ENCODE measurements at regions not wholly inside any gene's neighbourhood (a gene's known extent, or its start where the extent isn't known, plus 50 kb on each side); places are given as distances from the start of the nearest gene placed in this dataset.
A peak's percentile ranks its signal among the peaks of the same experiment; 100 is the strongest.

DNA sequence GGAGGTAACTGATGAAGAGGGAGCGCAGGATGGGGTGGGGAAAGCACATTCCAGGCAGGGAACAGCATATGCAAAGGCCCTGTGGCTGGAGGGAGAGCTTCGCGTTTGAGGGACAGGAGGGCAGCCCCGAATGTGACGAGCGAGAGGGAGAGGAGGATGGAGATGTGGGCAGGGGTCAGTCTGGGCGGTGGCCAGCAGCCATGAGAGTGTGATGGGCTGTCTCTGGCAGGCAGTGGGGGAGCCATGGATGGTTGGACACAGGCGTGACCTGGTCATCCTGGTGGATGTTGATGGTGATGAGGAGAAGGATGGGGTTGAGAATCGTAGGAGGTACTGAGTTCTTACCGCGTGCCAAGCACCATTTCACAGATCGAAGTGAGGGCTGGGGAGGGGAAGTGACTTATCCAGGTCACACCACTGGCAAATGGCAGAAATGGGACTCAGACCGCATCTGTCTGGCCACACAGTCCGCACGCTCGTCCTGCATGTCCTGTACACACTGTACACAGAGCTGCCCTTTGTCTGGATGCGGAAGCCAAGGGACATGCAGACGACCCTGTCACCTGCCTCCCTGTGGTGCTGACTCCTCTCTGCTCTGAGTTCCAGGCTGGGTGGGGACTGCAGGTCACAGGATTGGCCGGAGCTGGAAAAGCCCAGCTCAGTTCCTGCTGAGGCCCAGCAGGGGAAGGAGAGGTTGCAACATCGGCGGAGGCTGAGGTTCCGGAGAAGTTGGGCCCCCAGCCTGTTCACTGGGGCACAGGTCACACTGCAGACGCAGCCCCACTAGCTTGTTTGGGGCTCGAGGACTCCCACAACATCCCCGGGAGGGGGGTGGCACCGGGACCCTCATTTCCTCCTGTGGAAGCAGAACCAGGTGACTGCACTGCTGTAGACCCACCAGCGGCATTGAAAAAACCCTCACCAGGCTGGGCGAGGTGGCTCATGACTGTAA lies 165.6 kb upstream of the IER5L start:
- no peak overlapping the region for H3K4me3 Mint-ChIP-seq
- H3K27me3 Mint-ChIP-seq = peaks cover 9% of the 10 kb centered on the region
- no peaks in the 10 kb centered on the region for H3K9me3 Mint-ChIP-seq
- H3K4me1 Mint-ChIP-seq = peaks cover 9% of the 10 kb centered on the region
- CTCF ChIA-PET = no interaction called here
- no peaks in the 10 kb centered on the region for H3K36me3 Mint-ChIP-seq
- no peak overlapping the region for H3K27ac Mint-ChIP-seq
- peak; percentile 15 for DNase-seq

DNA sequence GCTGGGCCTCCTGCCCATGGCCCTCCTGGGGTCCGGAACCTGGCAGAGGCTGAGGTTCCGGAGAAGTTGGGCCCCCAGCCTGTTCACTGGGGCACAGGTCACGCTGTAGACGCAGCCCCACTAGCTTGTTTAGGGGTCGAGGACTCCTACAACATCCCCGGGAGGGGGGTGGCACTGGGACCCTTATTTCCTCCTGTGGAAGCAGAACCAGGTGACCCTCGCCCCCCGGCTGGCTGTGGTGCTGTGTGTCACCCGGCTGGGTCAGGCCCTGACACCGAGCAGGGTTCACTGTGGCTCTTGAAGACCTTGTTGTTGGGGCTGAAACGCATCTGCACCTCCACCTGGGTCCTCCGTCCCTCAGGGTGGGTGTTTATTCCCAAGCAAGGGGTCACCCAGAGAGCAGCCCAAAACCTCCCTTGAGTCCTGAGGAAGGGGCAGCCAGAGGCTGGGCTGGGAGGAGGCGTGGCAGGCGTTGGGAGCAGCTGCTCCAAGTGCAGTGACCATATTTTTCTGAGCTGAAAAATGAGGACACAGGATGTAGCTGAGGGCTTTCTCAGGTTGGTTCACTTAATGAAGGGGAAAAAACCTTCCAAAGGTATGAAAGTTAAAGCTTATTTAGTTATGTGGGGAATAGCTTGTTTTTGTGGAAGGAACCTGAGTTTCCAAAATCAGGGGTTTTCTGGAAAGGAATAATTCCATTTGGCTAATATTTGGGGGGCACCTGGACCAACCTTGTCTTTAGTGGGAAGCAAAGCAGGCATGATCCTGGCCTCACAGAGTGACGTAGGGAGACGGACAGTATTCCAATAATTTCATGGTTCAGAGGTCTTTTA lies 164.7 kb upstream of the IER5L start:
- Mint-ChIP-seq H3K4me1 (peaks cover 9% of the 10 kb centered on the region), H3K4me3 (no peak overlapping the region), H3K27ac (no peak overlapping the region), H3K36me3 (no peaks in the 10 kb centered on the region), H3K9me3 (no peaks in the 10 kb centered on the region), H3K27me3 (peaks cover 10% of the 10 kb centered on the region)
- DNase-seq = peak; percentile 20
- CTCF ChIA-PET = no interaction called here

DNA sequence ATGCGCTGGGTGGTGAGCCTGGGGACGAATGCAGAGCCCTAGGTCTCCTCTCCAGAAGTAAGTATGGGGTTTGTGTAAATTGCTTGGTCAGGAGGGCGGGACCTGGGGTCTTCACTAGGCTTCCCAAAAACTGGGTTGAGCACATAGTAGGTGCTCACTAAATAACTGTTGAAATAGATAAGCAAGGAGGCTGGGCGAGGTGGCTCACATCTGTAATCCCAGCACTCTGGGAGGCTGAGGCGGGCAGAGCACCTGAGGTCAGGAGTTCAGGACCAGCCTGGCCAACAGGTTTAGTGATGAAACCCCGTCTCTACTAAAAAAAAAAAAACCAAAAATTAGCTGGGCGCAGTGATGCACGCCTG lies 163.9 kb upstream of the IER5L start:
- H3K4me1 Mint-ChIP-seq = peaks cover 9% of the 10 kb centered on the region
- H3K4me3 Mint-ChIP-seq = no peak overlapping the region
- H3K9me3 Mint-ChIP-seq = no peaks in the 10 kb centered on the region
- H3K27ac Mint-ChIP-seq = no peak overlapping the region
- H3K27me3 Mint-ChIP-seq = peaks cover 18% of the 10 kb centered on the region
- CTCF ChIA-PET = no interaction called here
- DNase-seq = no peak
- H3K36me3 Mint-ChIP-seq = no peaks in the 10 kb centered on the region

DNA sequence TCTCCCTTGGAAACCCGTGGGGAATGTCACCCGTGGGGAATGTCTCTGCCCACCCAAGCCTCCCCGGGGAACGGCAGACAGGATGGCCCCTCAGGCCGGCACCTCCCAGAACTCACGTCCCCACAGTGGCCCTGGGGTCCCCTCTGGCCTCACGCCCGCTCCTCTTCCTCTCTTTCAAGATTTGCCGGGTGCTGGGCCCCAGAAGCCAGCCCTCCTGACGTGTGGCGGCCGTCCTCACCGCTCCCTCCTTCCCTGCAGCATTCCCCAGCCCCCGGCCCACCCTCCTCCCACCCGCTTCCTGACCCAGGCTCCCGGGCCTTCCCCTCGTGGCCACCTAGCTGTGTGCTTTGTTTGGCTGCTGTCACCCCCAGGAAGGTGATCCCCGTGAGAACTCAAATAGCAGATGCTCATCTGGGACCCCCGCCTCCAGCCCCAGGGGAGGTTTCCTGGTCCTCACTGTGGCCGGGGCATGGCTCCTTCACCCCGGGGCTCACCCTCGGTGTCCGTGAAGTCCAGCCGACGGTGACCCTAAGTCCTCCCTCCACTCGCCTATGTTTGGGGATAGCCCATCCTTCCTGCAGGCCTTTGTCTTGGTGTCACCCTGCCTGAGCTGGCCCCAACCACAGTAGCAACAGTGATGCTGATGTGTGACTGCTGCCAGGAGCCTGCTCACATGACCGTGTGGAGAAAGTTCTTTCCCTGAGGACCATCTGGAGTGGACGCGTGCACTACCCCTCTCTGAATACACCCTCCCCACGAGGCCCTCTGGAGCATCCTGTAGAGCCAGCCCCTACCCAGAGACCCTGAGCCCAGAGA lies 163.3 kb upstream of the IER5L start:
- Mint-ChIP-seq H3K4me1 (peaks cover 9% of the 10 kb centered on the region), H3K36me3 (no peaks in the 10 kb centered on the region), H3K9me3 (no peaks in the 10 kb centered on the region), H3K4me3 (no peak overlapping the region), H3K27me3 (peaks cover 19% of the 10 kb centered on the region), H3K27ac (no peak overlapping the region)
- CTCF ChIA-PET = no interaction called here
- DNase-seq = no peak

DNA sequence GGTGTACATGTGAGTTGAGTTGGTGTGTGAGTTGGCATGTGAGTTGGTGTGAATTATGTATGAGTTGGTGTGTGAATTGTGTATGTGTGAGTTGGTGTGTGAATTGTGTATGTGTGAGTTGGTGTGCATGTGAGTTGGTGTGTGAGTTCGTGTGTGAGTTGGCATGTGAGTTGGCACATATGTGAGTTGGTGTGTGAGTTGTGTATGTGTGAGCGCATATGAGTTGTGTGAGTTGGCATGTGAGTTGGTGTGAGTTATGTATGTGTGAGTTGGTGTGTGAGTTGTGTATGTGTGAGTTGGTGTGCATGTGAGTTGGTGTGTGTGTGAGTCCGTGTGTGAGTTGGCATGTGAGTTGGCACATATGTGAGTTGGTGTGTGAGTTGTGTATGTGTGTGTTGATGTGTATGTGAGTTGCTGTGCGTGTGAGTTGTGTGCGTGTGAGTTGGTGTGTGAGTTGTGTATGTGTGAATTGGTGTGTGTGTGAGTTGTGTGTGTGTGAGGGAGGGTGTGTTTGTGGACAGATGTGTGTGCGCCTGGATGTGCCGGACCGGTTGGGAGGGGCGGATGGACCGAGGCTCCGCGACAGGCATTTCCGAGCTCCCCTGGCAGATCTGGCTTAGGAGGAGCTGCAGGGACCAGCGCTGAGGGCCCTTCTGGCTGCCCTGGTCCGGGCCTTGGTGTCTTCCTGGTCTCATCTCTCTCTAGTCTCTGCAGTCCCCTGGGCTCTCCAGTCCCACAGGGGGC lies 162.5 kb upstream of the IER5L start:
- peaks cover 25% of the 10 kb centered on the region for H3K27me3 Mint-ChIP-seq
- H3K27ac Mint-ChIP-seq = no peak overlapping the region
- no peak for DNase-seq
- no peaks in the 10 kb centered on the region for H3K36me3 Mint-ChIP-seq
- peaks cover 7% of the 10 kb centered on the region for H3K4me1 Mint-ChIP-seq
- H3K9me3 Mint-ChIP-seq = no peaks in the 10 kb centered on the region
- no peak overlapping the region for H3K4me3 Mint-ChIP-seq
- CTCF ChIA-PET = no interaction called here

DNA sequence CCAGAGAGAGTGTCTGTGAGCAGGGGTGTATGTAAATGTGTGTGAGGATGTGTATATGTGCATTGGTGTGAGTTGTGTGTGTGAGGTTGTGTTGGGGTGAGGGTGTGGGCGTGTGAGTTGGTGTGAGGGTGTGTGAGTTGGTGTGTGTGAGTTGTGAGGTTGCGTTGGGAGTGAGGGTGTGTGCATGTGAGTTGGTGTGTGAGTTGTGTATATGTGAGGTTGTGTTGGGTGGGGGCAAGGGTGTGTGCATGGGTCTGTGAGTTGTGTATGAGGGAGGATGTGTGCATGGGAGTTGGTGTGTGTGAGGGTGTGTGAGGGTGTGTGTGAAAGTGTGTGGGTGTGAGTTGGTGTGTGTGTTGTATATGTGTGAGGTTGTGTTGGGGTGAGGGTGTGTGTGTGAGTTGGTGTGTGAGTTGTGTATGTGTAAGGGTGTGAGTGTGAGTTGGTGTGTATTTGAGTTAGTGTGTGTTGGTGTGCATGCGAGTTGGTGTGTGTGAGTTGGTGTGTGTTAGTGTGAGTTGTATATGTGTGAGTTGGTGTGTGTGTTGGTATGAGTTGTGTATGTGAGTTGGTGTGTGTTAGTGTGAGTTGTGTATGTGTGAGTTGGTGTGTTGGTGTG lies 161.6 kb upstream of the IER5L start:
- Mint-ChIP-seq H3K36me3 (no peaks in the 10 kb centered on the region), H3K9me3 (no peaks in the 10 kb centered on the region), H3K27me3 (peaks cover 32% of the 10 kb centered on the region), H3K27ac (no peak overlapping the region), H3K4me3 (no peak overlapping the region), H3K4me1 (peaks cover 10% of the 10 kb centered on the region)
- CTCF ChIA-PET = no interaction called here
- DNase-seq = no peak

DNA sequence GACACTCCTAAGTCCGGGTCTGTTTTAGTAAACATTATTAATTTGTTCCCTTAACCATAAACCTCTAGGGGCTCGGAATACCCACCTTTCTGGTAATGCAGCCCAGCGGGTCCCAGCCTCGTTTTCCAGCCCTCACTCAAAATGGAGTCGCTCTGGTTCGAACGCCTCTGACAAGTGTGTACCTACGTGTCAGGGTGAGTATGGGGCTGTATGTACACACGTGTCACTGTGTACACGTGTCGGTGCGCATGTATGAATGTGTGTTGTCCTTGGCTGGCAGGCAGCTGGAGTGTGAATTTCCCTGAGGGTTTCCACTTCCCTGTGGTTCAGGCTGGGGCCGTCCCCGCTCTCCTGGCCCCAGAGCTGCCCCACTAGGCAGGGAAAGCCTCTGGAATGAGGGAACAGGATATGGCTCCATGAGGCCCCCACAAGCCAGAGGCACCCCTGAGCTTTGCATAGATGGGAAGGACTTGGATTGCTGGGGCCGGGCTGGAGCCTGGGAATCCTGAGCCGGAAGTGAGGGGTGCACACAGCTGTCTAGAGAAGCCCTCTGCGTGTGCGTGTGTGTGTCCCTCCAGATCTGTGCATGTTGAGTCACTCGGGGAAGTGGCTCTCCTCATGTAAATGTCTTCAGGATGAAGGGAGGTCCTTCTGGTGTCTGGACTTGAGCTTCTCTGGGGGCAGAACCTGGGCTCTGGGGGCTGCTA lies 160.8 kb upstream of the IER5L start:
- Mint-ChIP-seq H3K27ac (no peak overlapping the region), H3K4me3 (no peak overlapping the region), H3K9me3 (no peaks in the 10 kb centered on the region), H3K27me3 (peaks cover 32% of the 10 kb centered on the region), H3K36me3 (no peaks in the 10 kb centered on the region), H3K4me1 (peaks cover 14% of the 10 kb centered on the region)
- CTCF ChIA-PET = interaction anchor here (0.6 kb wide), 1 partner anchor 166 kb away, joined by 3 read pairs; no protein-coding TSS in a partner anchor
- no peak for DNase-seq

DNA sequence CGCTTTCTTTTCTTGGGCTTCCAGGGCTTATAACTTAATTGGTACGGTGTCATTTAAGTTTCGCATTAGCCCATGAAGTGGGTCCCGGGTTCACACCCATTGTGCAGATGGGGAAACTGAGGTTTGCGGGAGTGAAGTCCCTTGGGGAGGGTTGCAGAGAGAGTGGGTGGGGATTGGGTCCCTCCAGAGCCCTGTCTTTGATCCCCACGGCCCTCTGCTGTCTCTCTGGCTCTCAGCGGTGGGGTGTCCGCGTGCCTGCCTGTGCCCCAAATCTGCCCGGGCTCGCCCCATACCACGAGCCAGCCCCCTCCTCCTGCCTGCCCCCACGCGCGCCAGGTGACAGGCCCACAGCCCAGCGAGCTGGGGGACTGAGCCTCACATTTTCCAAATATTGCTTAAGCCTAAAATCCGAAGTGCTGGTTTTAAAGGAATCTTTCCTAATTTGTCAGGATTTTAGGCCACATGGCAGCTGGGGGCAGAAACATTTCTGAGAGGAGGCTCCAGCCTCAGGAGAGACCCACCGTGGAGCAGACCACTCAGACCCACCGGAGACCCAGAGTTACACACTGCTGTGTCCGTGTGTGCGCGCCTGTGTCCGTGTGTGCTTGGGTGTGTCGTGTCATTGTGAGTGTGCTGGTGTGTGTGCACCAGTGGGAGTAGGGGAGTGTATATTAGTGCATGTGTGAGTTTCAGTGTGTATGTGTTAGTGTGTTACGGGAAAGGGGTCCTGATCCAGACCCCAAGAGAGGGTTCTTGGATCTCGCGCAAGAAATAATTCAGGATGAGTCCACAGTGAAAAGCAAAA lies 159.5 kb upstream of the IER5L start:
- CTCF ChIA-PET = no interaction called here
- Mint-ChIP-seq H3K27ac (no peak overlapping the region), H3K4me1 (peaks cover 18% of the 10 kb centered on the region), H3K9me3 (no peaks in the 10 kb centered on the region), H3K36me3 (no peaks in the 10 kb centered on the region), H3K27me3 (peaks cover 32% of the 10 kb centered on the region), H3K4me3 (no peak overlapping the region)
- no peak for DNase-seq

DNA sequence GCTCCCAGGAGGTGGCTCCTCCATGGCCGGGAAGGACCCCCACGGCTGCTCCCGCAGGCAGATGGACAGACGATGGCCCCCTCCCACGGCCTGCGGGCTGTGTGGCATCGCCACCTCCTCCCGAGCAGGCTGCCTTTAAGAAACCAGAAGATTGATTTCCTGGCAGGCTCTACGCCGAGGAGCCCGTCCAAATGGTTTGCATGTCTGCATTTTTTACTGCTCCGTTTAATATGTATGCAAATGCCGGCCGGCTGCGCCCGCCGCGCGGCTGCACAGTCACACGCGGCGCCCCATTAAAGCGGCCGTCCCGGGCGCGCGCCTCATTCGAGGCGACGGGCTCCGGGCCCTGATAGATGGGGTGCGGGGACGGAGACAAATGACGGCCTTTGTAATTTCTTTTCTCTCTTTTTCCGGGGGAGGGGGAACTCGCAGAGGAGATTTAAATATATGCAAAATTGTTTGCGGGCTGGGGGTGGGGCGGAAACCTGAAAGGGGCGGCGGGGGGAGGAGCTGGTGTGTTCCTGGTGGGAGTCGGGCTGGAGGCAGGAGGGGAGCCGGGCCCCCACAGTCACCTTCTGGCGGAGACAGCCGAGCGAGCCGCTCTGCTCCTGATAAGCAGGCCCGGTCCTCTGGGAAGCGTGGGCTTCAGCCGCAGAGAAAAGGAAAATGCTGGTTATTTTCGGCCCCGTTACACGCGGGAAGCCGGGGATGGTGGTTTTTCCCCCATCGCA lies 158.7 kb upstream of the IER5L start:
- Mint-ChIP-seq H3K27me3 (peaks cover 32% of the 10 kb centered on the region), H3K27ac (no peak overlapping the region), H3K4me3 (peak overlapping the region; percentile 60), H3K9me3 (no peaks in the 10 kb centered on the region), H3K4me1 (peaks cover 18% of the 10 kb centered on the region), H3K36me3 (no peaks in the 10 kb centered on the region)
- CTCF ChIA-PET = no interaction called here
- DNase-seq = peak; percentile 53

DNA sequence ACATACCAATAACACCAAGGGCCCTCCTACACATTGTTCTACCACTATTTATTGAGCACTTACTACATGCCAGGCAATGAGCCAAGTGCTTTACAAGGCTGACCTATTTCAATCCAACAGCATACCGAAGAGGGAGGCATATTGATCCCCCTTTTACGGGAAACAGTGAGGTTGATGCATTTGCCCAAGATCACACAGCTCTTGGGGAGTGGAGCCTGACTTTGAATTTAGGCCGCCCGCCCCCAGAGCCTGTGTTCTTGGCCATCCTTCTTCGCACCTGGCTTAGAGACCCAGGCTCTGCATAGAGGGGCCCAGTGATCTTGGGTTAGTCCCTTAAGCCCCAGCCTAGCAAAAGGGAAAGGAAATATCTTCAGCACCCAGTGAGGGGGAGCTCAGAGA lies 158.1 kb upstream of the IER5L start:
- H3K27ac Mint-ChIP-seq = no peak overlapping the region
- no peaks in the 10 kb centered on the region for H3K36me3 Mint-ChIP-seq
- no peak for DNase-seq
- CTCF ChIA-PET = interaction anchor here (1.3 kb wide), 1 partner anchor 15 kb away, joined by 4 read pairs; no protein-coding TSS in a partner anchor
- H3K4me1 Mint-ChIP-seq = peaks cover 18% of the 10 kb centered on the region
- no peak overlapping the region for H3K4me3 Mint-ChIP-seq
- H3K9me3 Mint-ChIP-seq = peaks cover 3% of the 10 kb centered on the region
- peaks cover 32% of the 10 kb centered on the region for H3K27me3 Mint-ChIP-seq

DNA sequence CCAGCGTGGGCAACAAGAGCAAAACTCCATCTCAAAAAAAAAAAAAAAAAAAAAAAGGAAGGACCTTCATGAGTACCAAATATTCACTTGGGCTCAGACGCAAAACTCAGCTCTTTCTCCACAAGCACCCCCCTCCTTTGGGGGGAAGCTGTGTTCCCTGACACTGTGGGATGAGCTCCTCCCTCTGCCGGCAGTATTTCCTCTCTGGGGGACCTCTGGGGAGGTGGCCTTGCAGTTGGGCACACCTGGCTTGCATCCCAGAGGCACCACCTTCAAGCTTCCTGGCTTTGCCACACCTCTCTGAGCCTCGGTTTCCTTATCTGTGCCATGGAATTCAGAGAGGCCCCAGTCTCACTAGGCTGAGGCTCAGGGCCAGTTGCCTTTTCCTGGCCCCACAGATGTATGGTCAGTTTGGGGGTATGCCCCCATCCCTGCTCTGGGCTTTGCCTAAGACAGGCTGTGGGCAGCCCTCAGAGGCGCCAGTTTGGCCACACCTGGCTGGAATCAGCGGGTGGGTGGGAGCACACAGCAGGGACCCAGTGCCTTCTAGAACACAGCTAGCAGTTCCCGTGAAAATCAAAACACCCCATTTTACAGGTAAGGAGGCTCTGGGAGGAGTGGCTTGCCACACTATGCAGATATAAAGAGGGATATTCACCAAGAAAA lies 157.5 kb upstream of the IER5L start:
- H3K4me1 Mint-ChIP-seq = peaks cover 18% of the 10 kb centered on the region
- CTCF ChIA-PET = interaction anchor here (1.3 kb wide), 1 partner anchor 15 kb away, joined by 4 read pairs; no protein-coding TSS in a partner anchor
- H3K4me3 Mint-ChIP-seq = no peak overlapping the region
- peaks cover 8% of the 10 kb centered on the region for H3K9me3 Mint-ChIP-seq
- DNase-seq = no peak
- H3K27ac Mint-ChIP-seq = no peak overlapping the region
- H3K36me3 Mint-ChIP-seq = no peaks in the 10 kb centered on the region
- H3K27me3 Mint-ChIP-seq = peaks cover 32% of the 10 kb centered on the region

Data from activated naive CD4-positive, alpha-beta T cell treated with anti-CD3 and anti-CD28 coated beads, Interleukin-2, amount 10 ng/mL, durations not matched to agents 7 days and 5 days (primary cell).